H1 (cell line): ENCODE measurements at regions not wholly inside any gene's neighbourhood (a gene's known extent, or its start where the extent isn't known, plus 50 kb on each side); places are given as distances from the start of the nearest gene placed in this dataset.

ENCODE experiments used
- CTCF ChIA-PET: fragments of 300-600 bp; sonication (Branson Sonifier 250); formaldehyde crosslinking; loops from one replicate; lab custom pipeline; 2021; ENCODE audit not compliant: partially characterized antibody; lab: Charles Lee
- POLR2A ChIA-PET: fragments of 300-600 bp; sonication (Branson Sonifier 250); formaldehyde crosslinking; loops from one replicate; lab custom pipeline; 2021; ENCODE audit warnings: inconsistent platforms; ENCODE audit not compliant: partially characterized antibody; lab: Charles Lee
- DNase-seq, 2 experiments: peaks; one replicate each; pipeline versions ENCODE4 v3.0.0 to v3.0.0-alpha.2; 2010 to 2022; ENCODE audit warnings: low spot score in 2 of 2, low read depth in 1 of 2, mixed read lengths in 1 of 2
- FAIRE-seq: peaks from 2 replicates; lab custom pipeline; 2011; peaks lifted over from hg19 to GRCh38; lab: Jason Lieb, UNC
- H2AFZ ChIP-seq: 2 replicates; pipeline ENCODE4 v1.8.1; 2012; ENCODE audit warnings: low read length, inconsistent platforms
- H2AK5ac ChIP-seq: 2 replicates; pipeline ENCODE4 v1.6.1; 2013; ENCODE audit warnings: low read depth, low read length
- H2BK120ac ChIP-seq: replicated peaks from 2 replicates; pipeline ENCODE3; 2013; ENCODE audit warnings: low read depth, low read length, inconsistent platforms
- H2BK12ac ChIP-seq: 2 replicates; pipeline ENCODE4 v1.6.1; 2013; ENCODE audit warnings: low read depth, low read length
- H2BK15ac ChIP-seq: 2 replicates; pipeline ENCODE4 v1.6.1; 2013; ENCODE audit warnings: low read length
- H2BK20ac ChIP-seq: 2 replicates; pipeline ENCODE4 v1.6.1; 2013; ENCODE audit warnings: low read length
- H2BK5ac ChIP-seq: 2 replicates; pipeline ENCODE4 v1.6.1; 2013; ENCODE audit warnings: low read depth, low read length
- H3K14ac ChIP-seq: 2 replicates; pipeline ENCODE4 v1.6.1; 2013; ENCODE audit warnings: inconsistent platforms; ENCODE audit not compliant: insufficient read length
- H3K18ac ChIP-seq: 2 replicates; pipeline ENCODE4 v1.6.1; 2013; ENCODE audit warnings: low read length; ENCODE audit errors: extremely low read depth
- H3K23ac ChIP-seq: 2 replicates; pipeline ENCODE4 v1.6.1; 2013; ENCODE audit warnings: inconsistent platforms; ENCODE audit not compliant: insufficient read length
- H3K23me2 ChIP-seq: 2 replicates; pipeline ENCODE4 v1.6.1; 2013; ENCODE audit warnings: low read depth, low read length
- H3K27ac ChIP-seq: 2 replicates; pipeline ENCODE4 v1.6.1; 2011; ENCODE audit warnings: low read depth, low read length, inconsistent platforms
- H3K27me3 ChIP-seq, 4 experiments: replicated peaks in 1 of 4; 1 replicate in 1 of 4; 2 replicates in 3 of 4; pipeline versions ENCODE4 v1.6.1 to v1.8.1; 2011 to 2013; ENCODE audit warnings: low read length in 3 of 4, mild to moderate bottlenecking in 3 of 4, inconsistent platforms in 2 of 4, mixed read lengths in 2 of 4, moderate library complexity in 1 of 4; ENCODE audit not compliant: control insufficient read depth in 3 of 4, insufficient read depth in 3 of 4; ENCODE audit errors: extremely low read depth in 1 of 4
- H3K36me3 ChIP-seq, 4 experiments: 2 replicates each; pipeline versions ENCODE4 v1.6.1 to v1.8.1; 2011 to 2013; ENCODE audit warnings: mild to moderate bottlenecking in 4 of 4, low read length in 3 of 4, moderate library complexity in 2 of 4, control low read depth in 1 of 4, inconsistent platforms in 1 of 4; ENCODE audit not compliant: insufficient read depth in 4 of 4, control insufficient read depth in 2 of 4
- H3K4ac ChIP-seq: replicated peaks from 2 replicates; pipeline ENCODE3; 2013; ENCODE audit warnings: low read length, low read depth, mixed read lengths, inconsistent platforms; ENCODE audit not compliant: insufficient read length
- H3K4me1 ChIP-seq, 4 experiments: replicated peaks in 1 of 4; 1 replicate in 1 of 4; 2 replicates in 3 of 4; pipeline versions ENCODE4 v1.6.1 to v1.8.1; 2011 to 2013; ENCODE audit warnings: low read length in 3 of 4, inconsistent platforms in 2 of 4, mixed read lengths in 1 of 4; ENCODE audit not compliant: insufficient read depth in 4 of 4, control insufficient read depth in 3 of 4
- H3K4me2 ChIP-seq, 2 experiments: 2 replicates each; pipeline versions ENCODE4 v1.6.1 to v1.8.1; 2011 to 2013; ENCODE audit warnings: low read depth in 2 of 2, low read length in 2 of 2, control low read depth in 1 of 2, inconsistent platforms in 1 of 2, mild to moderate bottlenecking in 1 of 2; ENCODE audit not compliant: insufficient read depth in 1 of 2
- H3K4me3 ChIP-seq, 4 experiments: fragments of 200-600, 300-600 bp in 1 of 4; sonication (generic), shearing (Covaris generic), sonication (Bioruptor Twin) in 1 of 4; 2 replicates each; pipeline versions ENCODE4 v1.5.1 to v1.8.1; 2011 to 2016; ENCODE audit warnings: low read length in 4 of 4, low read depth in 3 of 4, control low read depth in 2 of 4, inconsistent platforms in 2 of 4, mild to moderate bottlenecking in 2 of 4, mixed read lengths in 1 of 4, moderate library complexity in 1 of 4; ENCODE audit not compliant: insufficient read depth in 2 of 4; ENCODE audit errors: extremely low read depth in 1 of 4
- H3K56ac ChIP-seq: replicated peaks from 2 replicates; pipeline ENCODE3; 2013; ENCODE audit warnings: low read depth, mild to moderate bottlenecking, mixed read lengths, low read length, inconsistent platforms; ENCODE audit not compliant: insufficient read length
- H3K79me1 ChIP-seq: 2 replicates; pipeline ENCODE4 v1.6.1; 2013; ENCODE audit warnings: low read depth, low read length, control low read depth
- H3K79me2 ChIP-seq, 2 experiments: 2 replicates each; pipeline versions ENCODE4 v1.6.1 to v1.8.1; 2012 to 2013; ENCODE audit warnings: low read length in 2 of 2, mild to moderate bottlenecking in 2 of 2, inconsistent platforms in 1 of 2; ENCODE audit not compliant: insufficient read depth in 2 of 2, control insufficient read depth in 1 of 2
- H3K9ac ChIP-seq, 4 experiments: replicated peaks in 1 of 4; 1 replicate in 1 of 4; 2 replicates in 3 of 4; pipeline versions ENCODE4 v1.6.1 to v1.8.1; 2011 to 2013; ENCODE audit warnings: low read depth in 3 of 4, low read length in 3 of 4, control low read depth in 2 of 4, mild to moderate bottlenecking in 2 of 4, moderate library complexity in 2 of 4, inconsistent platforms in 1 of 4; ENCODE audit errors: extremely low read depth in 1 of 4
- H3K9me3 ChIP-seq, 2 experiments: 2 replicates each; pipeline versions ENCODE4 v1.6.1 to v1.8.1; 2012 to 2013; ENCODE audit warnings: mild to moderate bottlenecking in 2 of 2, moderate library complexity in 2 of 2, control low read depth in 1 of 2, inconsistent platforms in 1 of 2, low read depth in 1 of 2, low read length in 1 of 2, mixed read lengths in 1 of 2; ENCODE audit not compliant: insufficient read depth in 2 of 2
- H4K20me1 ChIP-seq, 2 experiments: replicated peaks in 1 of 2; 2 replicates each; pipeline versions ENCODE3 to v1.8.1; 2011 to 2013; ENCODE audit warnings: inconsistent platforms in 2 of 2, low read length in 2 of 2, mild to moderate bottlenecking in 1 of 2; ENCODE audit not compliant: insufficient read depth in 2 of 2, control insufficient read depth in 1 of 2
- H4K5ac ChIP-seq: 2 replicates; pipeline ENCODE4 v1.6.1; 2013; ENCODE audit warnings: low read length, low read depth, mixed read lengths, inconsistent platforms; ENCODE audit not compliant: insufficient read length
- H4K8ac ChIP-seq: 2 replicates; pipeline ENCODE4 v1.8.0; 2013; ENCODE audit warnings: mild to moderate bottlenecking, moderate library complexity, low read length, inconsistent platforms; ENCODE audit not compliant: insufficient read depth; ENCODE audit errors: extremely low read depth
- H4K91ac ChIP-seq: replicated peaks from 2 replicates; pipeline ENCODE3; 2013; ENCODE audit warnings: low read length, mixed read lengths, inconsistent platforms; ENCODE audit not compliant: insufficient read length
- TAF1 ChIP-seq: IDR thresholded peaks from 2 replicates; pipeline ENCODE4 v1.6.1; 2011; ENCODE audit warnings: mild to moderate bottlenecking, low read depth, low read length
- WGBS, 2 experiments: shearing (Covaris generic) in 1 of 2; methylation state at CpG; one replicate each; pipeline versions ENCODE4 v1.1.6 to v1.1.7; 2013 to 2015; ENCODE audit warnings: low lambda C conversion rate in 2 of 2, mixed read lengths in 2 of 2, inconsistent platforms in 1 of 2, low coverage in 1 of 2, missing lambda C conversion rate in 1 of 2; ENCODE audit not compliant: insufficient replicate concordance in 2 of 2, insufficient coverage in 1 of 2, insufficient read length in 1 of 2; ENCODE audit errors: extremely low coverage in 1 of 2, missing lambda C conversion rate in 1 of 2; 5-methylcytosine and 5-hydroxymethylcytosine counted together

GRCh38 chr11:28713850-28714249 lies 605.7 kb downstream of the METTL15 start:
- H3K4me2 ChIP-seq = no peak overlapping the region
- no peak overlapping the region for H3K14ac ChIP-seq
- no peak overlapping the region for H4K8ac ChIP-seq
- H3K36me3 ChIP-seq = no peaks in the 10 kb centered on the region
- peaks cover 0 to 4% (median 0%) of the 10 kb centered on the region in 4 experiments; a peak in 2 of 7 replicates for H3K4me1 ChIP-seq
- WGBS, 2 experiments = 89% methylated on average over 2 of the region's 2 CpGs; no CpG with 5 or more reads in 1 of the 2 experiments
- no peak overlapping the region for H2BK5ac ChIP-seq
- no peak overlapping the region for H3K27ac ChIP-seq
- H3K23ac ChIP-seq = no peak overlapping the region
- ChIA-PET POLR2A (interaction anchor here (0.6 kb wide), 1 partner anchor 162 kb away, joined by 3 read pairs; no protein-coding TSS in a partner anchor), CTCF (interaction anchor here (0.9 to 1.6 kb wide), 4 partner anchors 16 to 306 kb away, joined by 3 to 5 read pairs (median 4); no protein-coding TSS in a partner anchor)
- FAIRE-seq (no peak), DNase-seq (no peak)
- no peak overlapping the region for H2AK5ac ChIP-seq
- no peak overlapping the region for H2BK15ac ChIP-seq
- H4K20me1 ChIP-seq = no peaks in the 10 kb centered on the region
- H4K91ac ChIP-seq = no peak overlapping the region
- H2AFZ ChIP-seq = no peak overlapping the region
- H3K56ac ChIP-seq = no peak overlapping the region
- no peaks in the 10 kb centered on the region for H3K79me1 ChIP-seq
- H3K23me2 ChIP-seq = no peaks in the 10 kb centered on the region
- H3K9me3 ChIP-seq = no peaks in the 10 kb centered on the region
- H4K5ac ChIP-seq = no peak overlapping the region
- no peak overlapping the region for H3K9ac ChIP-seq
- no peak overlapping the region for H3K18ac ChIP-seq
- no peak overlapping the region for H2BK120ac ChIP-seq
- H3K4me3 ChIP-seq = no peak overlapping the region
- H3K79me2 ChIP-seq = no peaks in the 10 kb centered on the region
- no peak overlapping the region for H2BK20ac ChIP-seq
- H3K4ac ChIP-seq = no peak overlapping the region
- H2BK12ac ChIP-seq = no peak overlapping the region
- H3K27me3 ChIP-seq = no peaks in the 10 kb centered on the region
- no peak for TF ChIP-seq TAF1
